ENCODE measurements at regions not wholly inside any gene's neighbourhood (a gene's known extent, or its start where the extent isn't known, plus 50 kb on each side); places are given as distances from the start of the nearest gene placed in this dataset.

- Histone ChIP-seq H3K27me3 (ENCODE audit: control insufficient read depth in 5 of 5, insufficient read depth in 4 of 5, low read length in 5 of 5) (peaks cover 0 to 4% (median 0%) of the 10 kb centered on the region in 5 donors), H3K36me3 (ENCODE audit: control insufficient read depth in 5 of 5, insufficient read depth in 5 of 5, low read length in 5 of 5) (no peaks in the 10 kb centered on the region), H3K9ac (ENCODE audit: low read length in 5 of 5) (no peak overlapping the region), H3K27ac (ENCODE audit: low read depth, low read length) (no peak overlapping the region), H3K4me1 (ENCODE audit: control insufficient read depth in 5 of 5, insufficient read depth in 5 of 5, low read length in 5 of 5) (peaks cover 0 to 24% (median 8%) of the 10 kb centered on the region in 5 donors), H3K4me3 (ENCODE audit: low read depth in 1 of 5, low read length in 5 of 5) (no peak overlapping the region), H3K9me3 (ENCODE audit: control insufficient read depth in 5 of 5, low read length in 5 of 5) (no peaks in the 10 kb centered on the region)
Measured at GRCh38 chr2:217223222-217223930, 363.5 kb upstream of the TNP1 start.

DNA sequence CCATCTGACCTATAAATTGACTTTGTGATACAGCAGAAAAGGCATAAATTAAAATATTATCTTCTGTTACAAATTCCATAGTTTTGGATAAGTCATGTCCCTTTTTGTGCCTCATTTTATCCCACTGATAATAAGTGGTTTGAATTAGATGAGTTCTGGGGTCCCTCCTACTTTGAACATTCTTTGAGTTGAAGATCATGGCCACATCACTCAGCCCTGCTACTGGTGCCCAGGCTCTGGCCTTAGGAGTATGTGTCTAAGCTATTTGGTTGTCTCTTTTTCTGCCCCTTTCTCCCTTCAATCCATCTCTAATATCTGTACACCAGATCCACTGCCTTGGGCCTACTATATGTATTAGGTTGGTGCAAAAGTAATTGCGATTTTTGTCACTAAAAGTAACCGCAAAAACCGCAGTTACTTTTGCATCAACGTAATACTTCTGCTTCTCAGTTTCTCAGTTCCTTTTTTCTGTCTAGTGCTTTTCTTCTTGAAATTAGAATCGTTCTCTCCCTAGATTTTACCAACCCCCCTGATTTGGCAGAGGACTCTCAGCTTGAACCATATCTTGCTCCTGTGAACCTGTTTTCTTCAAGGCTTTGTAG, 362.5 kb upstream of the TNP1 start:
- Histone ChIP-seq H3K27me3 (ENCODE audit: control insufficient read depth in 5 of 5, insufficient read depth in 4 of 5, low read length in 5 of 5) (peaks cover 0 to 4% (median 0%) of the 10 kb centered on the region in 5 donors), H3K4me1 (ENCODE audit: control insufficient read depth in 5 of 5, insufficient read depth in 5 of 5, low read length in 5 of 5) (peaks cover 3 to 24% (median 12%) of the 10 kb centered on the region in 5 donors), H3K36me3 (ENCODE audit: control insufficient read depth in 5 of 5, insufficient read depth in 5 of 5, low read length in 5 of 5) (no peaks in the 10 kb centered on the region), H3K4me3 (ENCODE audit: low read depth in 1 of 5, low read length in 5 of 5) (no peak overlapping the region), H3K9ac (ENCODE audit: low read length in 5 of 5) (no peak overlapping the region), H3K9me3 (ENCODE audit: control insufficient read depth in 5 of 5, low read length in 5 of 5) (no peaks in the 10 kb centered on the region), H3K27ac (ENCODE audit: low read depth, low read length) (no peak overlapping the region)

DNA sequence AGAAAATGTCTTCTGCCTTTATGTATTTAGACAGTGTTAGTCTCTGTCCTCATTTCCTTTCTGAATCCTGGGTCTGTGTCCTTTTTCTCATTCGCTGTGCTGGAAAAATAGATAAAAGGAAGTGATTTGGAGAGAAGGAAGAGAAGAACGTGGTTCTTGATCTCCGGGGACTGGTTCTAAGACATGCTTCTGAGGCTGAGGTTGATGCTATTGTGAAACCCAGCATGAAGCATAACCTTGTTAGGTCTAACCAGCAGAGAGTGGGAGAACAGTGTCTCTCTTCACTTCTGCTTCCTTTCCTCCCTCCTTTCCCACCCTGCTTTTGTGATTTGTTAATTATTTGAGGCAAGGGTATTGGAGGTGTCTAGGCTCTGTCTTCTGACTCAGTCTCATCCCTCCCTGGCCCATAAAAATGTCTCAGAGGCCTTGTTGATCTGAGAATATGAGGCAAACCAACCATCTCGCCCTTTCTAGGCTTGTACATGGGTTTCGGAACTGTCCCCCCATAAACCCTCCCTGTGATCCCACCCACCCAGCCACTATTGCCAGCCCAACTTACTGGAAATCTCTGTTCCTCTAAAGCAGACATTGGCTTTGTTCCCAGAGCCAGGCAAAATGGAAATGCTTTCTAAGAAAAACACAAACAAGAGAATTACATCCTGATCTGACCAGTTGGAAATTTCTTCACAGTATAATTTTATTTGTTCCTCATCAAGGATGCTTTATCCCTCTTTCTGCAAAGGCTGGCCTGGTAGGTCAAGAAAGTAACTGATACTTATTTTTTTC, 360.6 kb upstream of the TNP1 start:
- peaks cover 3 to 24% (median 12%) of the 10 kb centered on the region in 5 donors for H3K4me1 ChIP-seq (ENCODE audit: control insufficient read depth in 5 of 5, insufficient read depth in 5 of 5, low read length in 5 of 5)
- peaks cover 0 to 4% (median 0%) of the 10 kb centered on the region in 5 donors for H3K27me3 ChIP-seq (ENCODE audit: control insufficient read depth in 5 of 5, insufficient read depth in 4 of 5, low read length in 5 of 5)
- H3K9me3 ChIP-seq (ENCODE audit: control insufficient read depth in 5 of 5, low read length in 5 of 5), result no peaks in the 10 kb centered on the region
- H3K36me3 ChIP-seq (ENCODE audit: control insufficient read depth in 5 of 5, insufficient read depth in 5 of 5, low read length in 5 of 5), result no peaks in the 10 kb centered on the region
- no peak overlapping the region for H3K27ac ChIP-seq (ENCODE audit: low read depth, low read length)
- no peak overlapping the region for H3K4me3 ChIP-seq (ENCODE audit: low read depth in 1 of 5, low read length in 5 of 5)
- H3K9ac ChIP-seq (ENCODE audit: low read length in 5 of 5), result no peak overlapping the region

GRCh38 chr2:217219164-217219520, 359.3 kb upstream of the TNP1 start:
- H3K27me3 ChIP-seq (ENCODE audit: control insufficient read depth in 5 of 5, insufficient read depth in 4 of 5, low read length in 5 of 5), result no peaks in the 10 kb centered on the region
- no peak overlapping the region for H3K4me3 ChIP-seq (ENCODE audit: low read depth in 1 of 5, low read length in 5 of 5)
- H3K27ac ChIP-seq (ENCODE audit: low read depth, low read length), result no peak overlapping the region
- no peaks in the 10 kb centered on the region for H3K36me3 ChIP-seq (ENCODE audit: control insufficient read depth in 5 of 5, insufficient read depth in 5 of 5, low read length in 5 of 5)
- no peak overlapping the region for H3K9ac ChIP-seq (ENCODE audit: low read length in 5 of 5)
- H3K4me1 ChIP-seq (ENCODE audit: control insufficient read depth in 5 of 5, insufficient read depth in 5 of 5, low read length in 5 of 5), result peaks cover 3 to 21% (median 12%) of the 10 kb centered on the region in 5 donors
- no peaks in the 10 kb centered on the region for H3K9me3 ChIP-seq (ENCODE audit: control insufficient read depth in 5 of 5, low read length in 5 of 5)

GRCh38 chr2:217218269-217219163, 358.7 kb upstream of the TNP1 start:
- no peak overlapping the region for H3K9ac ChIP-seq (ENCODE audit: low read length in 5 of 5)
- no peak overlapping the region for H3K4me3 ChIP-seq (ENCODE audit: low read depth in 1 of 5, low read length in 5 of 5)
- H3K27ac ChIP-seq (ENCODE audit: low read depth, low read length), result no peak overlapping the region
- H3K4me1 ChIP-seq (ENCODE audit: control insufficient read depth in 5 of 5, insufficient read depth in 5 of 5, low read length in 5 of 5), result peaks cover 2 to 16% (median 7%) of the 10 kb centered on the region in 5 donors
- H3K27me3 ChIP-seq (ENCODE audit: control insufficient read depth in 5 of 5, insufficient read depth in 4 of 5, low read length in 5 of 5), result no peaks in the 10 kb centered on the region
- no peaks in the 10 kb centered on the region for H3K36me3 ChIP-seq (ENCODE audit: control insufficient read depth in 5 of 5, insufficient read depth in 5 of 5, low read length in 5 of 5)
- H3K9me3 ChIP-seq (ENCODE audit: control insufficient read depth in 5 of 5, low read length in 5 of 5), result no peaks in the 10 kb centered on the region

DNA sequence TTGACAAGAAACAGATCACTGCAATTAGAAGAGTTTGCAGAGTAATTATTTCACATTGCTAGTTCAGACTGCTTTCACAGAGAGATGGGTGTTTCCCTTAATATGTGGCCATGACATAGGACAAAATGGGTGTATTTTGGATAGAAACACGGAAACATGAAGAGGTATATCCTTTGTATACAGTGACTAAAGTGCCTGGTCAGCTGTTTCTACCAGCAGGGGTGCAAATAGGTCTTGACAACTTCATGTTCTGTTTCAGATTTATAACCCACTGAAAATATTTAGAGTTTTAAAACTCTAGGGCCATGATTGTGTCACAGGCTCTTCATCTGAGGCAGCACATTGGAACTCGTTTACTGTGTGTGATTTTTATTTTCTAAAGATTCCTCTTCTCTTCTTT, 357.1 kb upstream of the TNP1 start:
- Histone ChIP-seq H3K4me3 (ENCODE audit: low read depth in 1 of 5, low read length in 5 of 5) (no peak overlapping the region), H3K27ac (ENCODE audit: low read depth, low read length) (no peak overlapping the region), H3K9me3 (ENCODE audit: control insufficient read depth in 5 of 5, low read length in 5 of 5) (no peaks in the 10 kb centered on the region), H3K9ac (ENCODE audit: low read length in 5 of 5) (no peak overlapping the region), H3K27me3 (ENCODE audit: control insufficient read depth in 5 of 5, insufficient read depth in 4 of 5, low read length in 5 of 5) (no peaks in the 10 kb centered on the region), H3K4me1 (ENCODE audit: control insufficient read depth in 5 of 5, insufficient read depth in 5 of 5, low read length in 5 of 5) (peaks cover 2 to 9% (median 4%) of the 10 kb centered on the region in 5 donors), H3K36me3 (ENCODE audit: control insufficient read depth in 5 of 5, insufficient read depth in 5 of 5, low read length in 5 of 5) (no peaks in the 10 kb centered on the region)

DNA sequence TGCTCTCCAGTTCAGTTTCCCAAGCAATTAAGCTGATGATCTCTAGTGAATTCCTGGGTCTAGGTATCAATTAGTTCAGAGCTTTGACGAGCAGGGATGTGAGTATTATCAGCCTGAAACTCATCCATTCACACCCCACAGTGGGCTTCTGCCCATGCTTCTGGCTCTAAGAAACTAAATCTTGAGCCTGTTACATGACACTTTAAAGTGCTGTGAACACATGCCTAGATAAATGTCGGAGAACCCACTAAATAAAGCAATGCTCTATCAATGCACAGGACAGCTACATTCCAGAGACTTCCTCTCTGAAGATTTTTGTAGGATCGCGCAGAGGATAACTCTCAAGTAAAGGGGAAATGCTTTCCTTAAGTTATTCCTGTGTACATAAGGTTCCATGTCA, 356.5 kb upstream of the TNP1 start:
- Histone ChIP-seq H3K27ac (ENCODE audit: low read depth, low read length) (no peak overlapping the region), H3K36me3 (ENCODE audit: control insufficient read depth in 5 of 5, insufficient read depth in 5 of 5, low read length in 5 of 5) (no peaks in the 10 kb centered on the region), H3K4me3 (ENCODE audit: low read depth in 1 of 5, low read length in 5 of 5) (no peak overlapping the region), H3K9me3 (ENCODE audit: control insufficient read depth in 5 of 5, low read length in 5 of 5) (no peaks in the 10 kb centered on the region), H3K27me3 (ENCODE audit: control insufficient read depth in 5 of 5, insufficient read depth in 4 of 5, low read length in 5 of 5) (no peaks in the 10 kb centered on the region), H3K4me1 (ENCODE audit: control insufficient read depth in 5 of 5, insufficient read depth in 5 of 5, low read length in 5 of 5) (peaks cover 2 to 9% (median 4%) of the 10 kb centered on the region in 5 donors), H3K9ac (ENCODE audit: low read length in 5 of 5) (no peak overlapping the region)

DNA sequence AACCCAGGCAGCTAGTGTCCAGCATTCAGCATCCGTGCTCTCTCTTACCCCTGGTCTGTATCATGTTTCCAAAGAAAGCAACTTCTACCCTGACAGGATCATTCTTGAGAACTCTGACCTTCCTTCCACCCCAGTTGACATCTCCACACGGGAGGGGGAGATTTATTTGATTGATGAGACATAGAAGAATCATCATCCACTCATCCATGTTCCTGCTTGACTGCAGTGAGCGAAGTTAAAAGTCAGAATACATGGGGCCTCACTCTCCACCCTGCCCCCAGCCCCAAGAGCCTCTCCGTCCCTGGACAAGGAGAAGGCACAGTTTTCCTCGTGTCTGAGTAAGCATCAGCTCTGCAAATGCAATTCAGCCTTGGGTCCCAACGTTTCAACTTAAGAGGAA, 356.0 kb upstream of the TNP1 start:
- no peak overlapping the region for H3K27ac ChIP-seq (ENCODE audit: low read depth, low read length)
- no peak overlapping the region for H3K4me3 ChIP-seq (ENCODE audit: low read depth in 1 of 5, low read length in 5 of 5)
- H3K27me3 ChIP-seq (ENCODE audit: control insufficient read depth in 5 of 5, insufficient read depth in 4 of 5, low read length in 5 of 5), result no peaks in the 10 kb centered on the region
- no peak overlapping the region for H3K9ac ChIP-seq (ENCODE audit: low read length in 5 of 5)
- H3K36me3 ChIP-seq (ENCODE audit: control insufficient read depth in 5 of 5, insufficient read depth in 5 of 5, low read length in 5 of 5), result no peaks in the 10 kb centered on the region
- H3K9me3 ChIP-seq (ENCODE audit: control insufficient read depth in 5 of 5, low read length in 5 of 5), result no peaks in the 10 kb centered on the region
- peaks cover 2 to 9% (median 4%) of the 10 kb centered on the region in 5 donors for H3K4me1 ChIP-seq (ENCODE audit: control insufficient read depth in 5 of 5, insufficient read depth in 5 of 5, low read length in 5 of 5)

DNA sequence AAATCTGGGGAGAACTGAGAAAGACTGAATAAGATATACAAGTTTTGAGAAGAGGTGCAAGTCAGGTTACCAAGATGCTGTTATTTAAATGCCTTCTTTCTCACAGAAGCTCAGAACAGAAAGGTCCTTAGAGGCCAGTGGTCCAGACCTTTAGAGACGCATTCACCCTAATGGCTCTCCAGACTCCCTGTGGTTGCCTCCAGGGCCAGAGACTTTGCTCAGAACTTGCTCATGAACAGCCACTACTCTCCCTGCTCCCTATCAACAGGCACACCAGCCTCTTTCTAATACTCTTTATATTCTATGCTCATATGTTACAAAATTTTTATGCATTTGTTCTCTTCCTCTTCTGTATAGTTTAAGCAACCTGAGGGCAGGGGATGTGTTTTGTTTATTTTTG, 349.0 kb upstream of the TNP1 start:
- no peak overlapping the region for H3K9ac ChIP-seq (ENCODE audit: low read length in 5 of 5)
- H3K27me3 ChIP-seq (ENCODE audit: control insufficient read depth in 5 of 5, insufficient read depth in 4 of 5, low read length in 5 of 5), result no peaks in the 10 kb centered on the region
- H3K9me3 ChIP-seq (ENCODE audit: control insufficient read depth in 5 of 5, low read length in 5 of 5), result peaks cover 0 to 1% (median 0%) of the 10 kb centered on the region in 5 donors
- H3K36me3 ChIP-seq (ENCODE audit: control insufficient read depth in 5 of 5, insufficient read depth in 5 of 5, low read length in 5 of 5), result no peaks in the 10 kb centered on the region
- H3K4me3 ChIP-seq (ENCODE audit: low read depth in 1 of 5, low read length in 5 of 5), result no peak overlapping the region
- no peaks in the 10 kb centered on the region for H3K4me1 ChIP-seq (ENCODE audit: control insufficient read depth in 5 of 5, insufficient read depth in 5 of 5, low read length in 5 of 5)
- no peak overlapping the region for H3K27ac ChIP-seq (ENCODE audit: low read depth, low read length)
